ENCODE measurements at regions not wholly inside any gene's neighbourhood (a gene's known extent, or its start where the extent isn't known, plus 50 kb on each side); places are given as distances from the start of the nearest gene placed in this dataset.

GRCh38 chr2:217149087-217149660, 289.3 kb upstream of the TNP1 start:
- FAIRE-seq: no peak

GRCh38 chr2:217147818-217148217, 288.0 kb upstream of the TNP1 start:
- FAIRE-seq: no peak

DNA sequence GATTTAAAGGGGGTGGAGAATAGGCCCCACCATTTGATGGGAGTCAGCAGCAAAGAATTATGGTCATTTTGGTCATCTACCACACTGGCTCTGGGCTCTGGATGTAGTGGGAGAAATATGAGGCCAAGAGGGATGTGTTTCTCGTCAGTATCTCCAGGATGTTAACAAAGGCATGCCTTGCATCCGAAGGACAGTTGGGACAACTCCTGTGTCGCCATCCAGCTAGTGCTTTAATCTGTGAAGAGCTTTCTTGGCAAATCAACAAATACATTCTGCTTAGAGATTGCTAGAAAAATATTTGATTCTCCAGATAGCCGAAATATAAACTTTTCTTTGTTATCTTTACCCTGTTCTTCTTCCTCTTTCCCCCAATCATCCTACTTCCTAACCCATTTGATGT, 287.1 kb upstream of the TNP1 start:
- no peak for FAIRE-seq

- no peak for FAIRE-seq
These were observed 282.9 kb upstream of the TNP1 start for GRCh38 chr2:217142649-217143266.

GRCh38 chr2:217138284-217138683, 278.4 kb upstream of the TNP1 start:
- no peak for FAIRE-seq

GRCh38 chr2:217127744-217128143, 267.9 kb upstream of the TNP1 start:
- no peak for FAIRE-seq

GRCh38 chr2:217125014-217125413, 265.1 kb upstream of the TNP1 start:
- FAIRE-seq: no peak

- FAIRE-seq: no peak
These were observed 264.2 kb upstream of the TNP1 start for GRCh38 chr2:217124050-217124449.

DNA sequence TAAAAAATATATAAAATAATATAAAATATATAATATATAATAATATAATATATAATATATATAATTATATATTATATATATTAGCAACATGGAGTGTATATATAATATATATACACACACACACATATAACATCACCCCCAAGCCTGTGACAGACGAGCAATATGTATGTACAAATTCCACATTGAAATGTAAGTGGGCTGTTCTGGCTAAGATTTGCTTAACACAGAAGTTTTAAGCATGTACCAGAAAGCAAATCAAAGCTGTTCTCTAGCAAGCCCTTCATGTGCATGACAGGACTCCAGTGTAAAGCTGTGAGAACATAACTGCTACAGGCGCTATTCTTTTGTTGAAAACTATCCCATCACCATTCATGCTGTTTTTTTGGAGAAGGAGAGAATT, 261.7 kb upstream of the TNP1 start:
- FAIRE-seq: no peak

- FAIRE-seq: no peak
These were observed 260.6 kb upstream of the TNP1 start for GRCh38 chr2:217120429-217120828.

DNA sequence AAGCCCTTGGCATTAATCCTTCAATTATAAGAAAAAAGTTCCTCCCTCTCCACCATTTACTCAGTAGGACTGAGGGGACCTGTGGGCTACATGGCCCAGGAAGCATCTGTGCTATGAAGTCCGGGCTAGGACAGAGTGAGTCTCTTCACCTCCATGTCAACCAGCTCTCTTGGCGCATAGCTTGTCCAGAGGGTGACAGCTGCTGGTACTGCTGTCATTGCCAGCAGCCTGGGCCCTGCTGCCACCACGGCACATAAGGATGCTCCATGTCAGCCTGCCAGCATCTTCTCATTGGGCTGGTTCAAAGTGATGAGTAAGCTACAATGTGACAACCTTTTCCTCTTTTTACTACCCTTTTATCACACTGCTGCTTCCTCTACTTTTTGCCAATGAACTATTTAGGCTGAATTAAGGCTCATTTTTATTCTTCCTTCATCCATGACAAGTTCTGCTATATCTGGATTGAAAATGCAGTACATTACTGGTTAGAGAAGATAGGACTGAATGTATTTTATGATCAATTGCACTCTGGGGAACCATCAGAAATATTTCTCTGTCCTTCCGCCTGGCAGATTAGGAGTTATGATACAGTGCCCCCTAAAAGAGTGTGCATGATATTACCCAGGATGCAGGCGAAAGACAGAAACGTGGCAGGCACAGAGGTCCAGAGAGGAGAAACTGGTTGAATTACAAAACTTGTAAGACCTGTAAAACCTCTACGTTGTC, 258.9 kb upstream of the TNP1 start:
- FAIRE-seq: no peak

GRCh38 chr2:217117523-217117922, 257.7 kb upstream of the TNP1 start:
- FAIRE-seq: no peak

GRCh38 chr2:217116610-217117009, 256.7 kb upstream of the TNP1 start:
- no peak for FAIRE-seq

DNA sequence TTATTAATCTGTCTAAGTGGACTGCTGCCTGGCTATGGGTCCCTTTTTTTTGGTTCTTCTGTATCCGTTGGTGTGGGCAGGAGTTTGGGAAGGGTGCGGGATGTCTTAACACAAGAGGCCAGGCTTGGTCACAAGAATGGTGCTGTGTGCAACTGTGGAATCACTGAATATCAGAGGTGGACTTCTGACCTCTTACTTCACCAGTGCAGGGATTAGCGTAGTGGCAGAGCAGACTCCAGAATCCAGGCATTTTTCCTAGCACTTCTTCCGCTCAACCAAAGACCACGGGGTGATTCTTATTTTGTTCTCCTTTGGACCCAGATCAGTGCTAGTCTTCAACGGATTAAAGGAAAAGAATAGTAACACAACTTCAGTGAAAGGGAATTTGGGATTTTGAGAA, 254.3 kb upstream of the TNP1 start:
- no peak for FAIRE-seq

- no peak for FAIRE-seq
These were observed 253.6 kb upstream of the TNP1 start for GRCh38 chr2:217113491-217113890.

DNA sequence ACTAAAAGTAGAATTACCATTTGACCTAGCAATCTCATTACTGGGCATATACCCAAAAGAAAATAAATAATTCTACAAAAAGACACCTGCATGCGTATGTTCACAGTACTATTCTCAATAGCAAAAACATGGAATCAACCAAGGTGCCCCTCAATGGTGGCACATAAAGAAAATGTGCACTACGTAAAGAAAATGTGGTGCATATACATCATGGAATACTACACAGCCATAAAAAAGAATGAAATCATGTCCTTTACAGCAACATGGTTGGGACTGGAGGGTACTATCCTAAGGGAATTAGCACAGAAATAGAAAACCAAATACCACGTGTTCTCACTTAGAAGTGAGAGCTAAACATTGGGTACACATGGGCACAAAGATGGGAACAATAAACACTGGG, 250.7 kb upstream of the TNP1 start:
- FAIRE-seq: no peak

DNA sequence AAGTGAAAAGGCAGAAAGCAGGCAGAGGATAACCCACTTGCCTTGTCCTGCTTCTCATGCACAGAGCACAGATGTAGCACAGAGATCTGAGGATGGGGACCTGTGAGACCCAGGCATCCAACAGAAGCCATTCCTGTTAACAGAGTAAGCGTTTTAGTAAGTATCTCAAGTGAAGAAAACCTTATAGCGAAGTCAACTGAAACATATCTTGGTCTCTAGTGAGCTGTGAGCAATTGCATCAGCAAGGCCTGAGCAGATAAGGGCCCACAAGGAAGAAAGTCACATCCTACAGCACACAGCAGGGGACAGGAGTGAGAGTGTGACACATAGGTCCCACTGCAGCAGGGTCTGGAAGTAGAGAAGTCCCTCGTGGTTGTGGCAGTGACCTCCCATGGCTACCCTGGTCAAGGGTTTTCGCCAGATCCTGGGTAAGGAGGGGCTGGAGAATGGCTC, 248.7 kb upstream of the TNP1 start:
- FAIRE-seq: no peak

GRCh38 chr2:217108086-217108485, 248.2 kb upstream of the TNP1 start:
- no peak for FAIRE-seq

DNA sequence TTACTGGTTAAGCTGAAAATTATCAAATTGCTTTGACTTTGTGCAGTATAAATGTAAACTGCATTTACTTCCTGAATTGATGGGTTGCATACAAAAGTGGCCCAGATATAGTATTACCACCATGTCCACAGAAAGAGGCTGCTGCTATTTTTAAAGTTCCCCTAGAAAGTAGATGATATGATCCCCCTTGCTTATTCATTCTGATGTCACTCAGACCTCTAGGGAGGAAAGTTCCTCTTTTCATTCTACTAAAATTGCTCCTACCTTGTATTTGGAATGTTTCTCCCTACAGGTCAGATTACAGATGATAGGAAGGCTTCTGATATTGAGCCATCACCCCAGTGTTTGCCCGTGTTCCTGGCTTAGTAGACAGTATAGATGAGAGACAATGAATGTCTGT, 247.6 kb upstream of the TNP1 start:
- FAIRE-seq: no peak

DNA sequence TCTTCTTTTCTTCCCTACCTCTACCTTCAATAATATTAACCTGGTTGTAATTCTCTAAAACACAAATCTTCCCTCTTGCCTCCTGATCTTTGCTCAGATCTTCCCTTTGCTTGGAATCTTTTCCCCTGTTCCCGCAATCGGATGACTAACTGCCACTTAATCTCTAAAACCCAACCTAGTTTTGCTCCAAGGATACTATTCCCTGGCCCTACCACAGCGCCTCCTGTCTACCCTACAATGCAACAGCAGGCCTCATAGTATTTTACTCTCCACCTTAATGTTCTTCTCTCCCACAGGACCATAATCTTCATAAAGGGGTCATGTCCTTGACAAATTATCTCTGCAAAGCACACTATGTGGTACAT, 246.8 kb upstream of the TNP1 start:
- no peak for FAIRE-seq

DNA sequence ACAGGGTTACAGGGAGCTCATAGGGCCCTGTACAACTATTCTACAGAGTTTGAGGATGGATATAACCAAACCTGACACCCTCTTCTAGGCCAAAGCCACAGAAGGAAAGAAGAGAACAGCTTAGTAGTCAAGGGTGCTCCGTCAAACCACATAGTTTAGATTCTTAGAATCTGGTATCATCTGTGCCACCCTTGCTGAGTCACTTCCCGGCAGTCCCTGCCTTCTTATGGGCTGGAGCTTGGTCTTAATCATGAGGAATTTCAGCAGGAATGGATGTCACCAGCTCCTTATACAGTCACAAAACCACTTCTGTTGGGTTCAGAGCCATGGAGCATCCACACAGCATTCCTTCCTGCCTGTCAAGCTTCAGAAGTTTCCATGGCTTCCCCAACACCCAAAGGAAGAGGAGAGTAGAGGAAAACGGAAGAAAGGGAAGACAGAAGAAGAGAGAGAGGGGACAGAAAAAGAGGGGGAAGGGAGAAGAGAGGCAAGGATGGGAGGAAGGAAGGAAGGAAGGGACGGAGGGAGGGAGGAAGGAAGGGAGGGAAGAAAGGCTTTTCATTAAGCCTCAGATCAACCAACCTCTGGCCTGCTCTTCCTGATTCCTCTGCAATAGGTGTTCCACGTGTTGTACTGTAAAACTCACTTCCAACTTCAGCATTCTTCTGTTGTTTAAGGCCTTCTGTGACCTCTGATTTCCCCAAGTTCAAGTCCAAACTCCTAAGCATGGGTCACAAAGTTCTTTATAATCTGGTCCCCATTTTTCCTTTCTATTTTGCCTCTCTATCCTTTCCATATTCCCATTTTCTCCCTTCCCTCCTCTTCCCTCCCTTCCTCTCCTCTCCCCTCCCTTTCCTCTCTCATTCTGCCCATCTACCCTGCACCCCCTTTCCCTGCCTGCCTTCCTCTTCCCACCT, 246.1 kb upstream of the TNP1 start:
- FAIRE-seq: no peak

DNA sequence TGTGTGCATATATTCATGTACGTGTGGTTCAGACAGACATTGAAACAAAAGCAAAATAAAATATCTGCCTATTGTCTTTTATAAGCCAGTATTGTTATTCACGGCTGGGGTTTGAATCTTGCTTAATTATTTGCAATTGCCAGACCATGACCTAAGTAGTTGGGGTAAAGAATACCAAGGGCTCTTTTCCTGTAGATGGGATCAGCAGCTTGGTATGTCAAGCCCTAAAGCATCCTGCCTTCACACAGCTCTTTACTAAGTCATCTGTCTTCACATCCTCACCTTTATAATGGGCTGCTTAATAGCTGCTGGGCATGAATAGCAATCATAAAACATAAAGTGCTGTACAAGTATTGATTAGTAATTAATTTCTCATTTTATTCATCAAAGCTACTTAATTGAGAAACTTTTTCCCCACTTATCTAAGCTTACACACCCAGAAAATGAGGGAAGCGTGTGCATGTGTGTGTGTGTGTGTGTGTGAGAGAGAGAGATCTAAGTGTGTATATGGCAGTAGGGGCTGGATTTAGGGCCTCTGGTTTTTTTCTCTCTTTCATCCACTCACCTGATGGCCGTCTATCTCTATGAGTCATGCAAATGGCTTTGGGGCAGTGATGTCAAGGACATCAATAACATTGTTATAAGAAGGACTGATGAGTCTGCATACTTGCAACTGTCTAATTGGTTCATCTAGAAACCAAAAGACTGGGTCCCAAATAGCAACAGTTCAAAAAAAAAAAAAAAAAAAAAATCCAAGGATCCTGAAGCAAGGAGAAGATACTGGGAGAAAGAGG, 244.1 kb upstream of the TNP1 start:
- FAIRE-seq: no peak

- FAIRE-seq: no peak
These were observed 243.1 kb upstream of the TNP1 start for GRCh38 chr2:217102956-217103355.

Measured in TTC549 (cell line).